ENCODE measurements at regions not wholly inside any gene's neighbourhood (a gene's known extent, or its start where the extent isn't known, plus 50 kb on each side); places are given as distances from the start of the nearest gene placed in this dataset.

- ChIA-PET CTCF (no interaction called here), POLR2A (no interaction called here)
- no peak for FAIRE-seq
- Histone ChIP-seq H3K9me3 (replicated peaks; ENCODE audit: control insufficient read depth, insufficient read depth, low read length) (no peaks in the 10 kb centered on the region), H3K9ac (replicated peaks; ENCODE audit: extremely low read depth, insufficient read depth, low read length) (no peak overlapping the region), H3K4me2 (ENCODE audit: insufficient read depth, low read length) (no peak overlapping the region), H3K27ac (ENCODE audit: insufficient read depth, low read depth, low read length) (no peak overlapping the region), H4K20me1 (replicated peaks; ENCODE audit: control insufficient read depth, extremely low read depth, insufficient read depth, low read length) (no peaks in the 10 kb centered on the region), H3K79me2 (ENCODE audit: control insufficient read depth, insufficient read depth, low read length) (no peaks in the 10 kb centered on the region), H3K4me3 (replicated peaks in 1 of 3; ENCODE audit: insufficient read depth in 1 of 3, low read depth in 1 of 3, low read length in 3 of 3) (no peak overlapping the region), H3K36me3 (ENCODE audit: control insufficient read depth in 2 of 2, extremely low read depth in 1 of 2, insufficient read depth in 2 of 2, low read length in 2 of 2) (no peaks in the 10 kb centered on the region), H2AFZ (ENCODE audit: low read depth, low read length) (no peak overlapping the region), H3K9me1 (replicated peaks; ENCODE audit: control insufficient read depth, extremely low read depth, insufficient read depth, low read length) (no peaks in the 10 kb centered on the region), H3K27me3 (ENCODE audit: control insufficient read depth in 2 of 2, insufficient read depth in 2 of 2, low read length in 2 of 2) (no peaks in the 10 kb centered on the region), H3K4me1 (ENCODE audit: control insufficient read depth, extremely low read depth, insufficient read depth, low read length) (no peaks in the 10 kb centered on the region)
- no peak for DNase-seq (ENCODE audit: low read depth, low spot score)
- TF ChIP-seq CTCF (IDR thresholded peaks at IDR 0.05; ENCODE audit: extremely low read depth in 1 of 2, insufficient read depth in 1 of 2, low read depth in 1 of 2, low read length in 2 of 2), result no peak
- no peak for TF ChIP-seq EZH2 (IDR thresholded peaks at IDR 0.05; ENCODE audit: borderline replicate concordance, low read depth, low read length, severe bottlenecking)
- no peak for TF ChIP-seq MAX (IDR thresholded peaks at IDR 0.05; ENCODE audit: insufficient read depth, insufficient read length)
- TF ChIP-seq MYC (IDR thresholded peaks at IDR 0.05; ENCODE audit: low read depth, low read length), result no peak
- no peak for TF ChIP-seq JUN (IDR thresholded peaks at IDR 0.05; ENCODE audit: borderline replicate concordance, insufficient read depth, insufficient read length, low read depth)
- TF ChIP-seq POLR2A (IDR thresholded peaks at IDR 0.05; ENCODE audit: low read depth, low read length), result no peak
- TF ChIP-seq POLR2AphosphoS5 (IDR thresholded peaks at IDR 0.05; ENCODE audit: insufficient read depth, low read depth, low read length), result no peak
- no peak for TF ChIP-seq GATA2 (IDR thresholded peaks at IDR 0.05; ENCODE audit: insufficient read depth, insufficient read length, low read depth, low read length)
- no peak for TF ChIP-seq FOS (IDR thresholded peaks at IDR 0.05; ENCODE audit: borderline replicate concordance, insufficient read depth, low read length)
- dilution Hi-C loops (cut with MboI; ENCODE audit: extremely low pct_ligation_motif_present, low sequenced_read_pairs) (no loop called here), intact Hi-C loops (cut with micrococcal nuclease) (no loop called here)
- no TSS peak for BruUV-seq (replicated peaks)
Observed at GRCh38 chr5:164256954-164257353, 751.5 kb downstream of the MAT2B start.

Data from endothelial cell of umbilical vein (primary cell).